ENCODE measurements at regions not wholly inside any gene's neighbourhood (a gene's known extent, or its start where the extent isn't known, plus 50 kb on each side); places are given as distances from the start of the nearest gene placed in this dataset.
A peak's percentile ranks its signal among the peaks of the same experiment; 100 is the strongest.

DNA sequence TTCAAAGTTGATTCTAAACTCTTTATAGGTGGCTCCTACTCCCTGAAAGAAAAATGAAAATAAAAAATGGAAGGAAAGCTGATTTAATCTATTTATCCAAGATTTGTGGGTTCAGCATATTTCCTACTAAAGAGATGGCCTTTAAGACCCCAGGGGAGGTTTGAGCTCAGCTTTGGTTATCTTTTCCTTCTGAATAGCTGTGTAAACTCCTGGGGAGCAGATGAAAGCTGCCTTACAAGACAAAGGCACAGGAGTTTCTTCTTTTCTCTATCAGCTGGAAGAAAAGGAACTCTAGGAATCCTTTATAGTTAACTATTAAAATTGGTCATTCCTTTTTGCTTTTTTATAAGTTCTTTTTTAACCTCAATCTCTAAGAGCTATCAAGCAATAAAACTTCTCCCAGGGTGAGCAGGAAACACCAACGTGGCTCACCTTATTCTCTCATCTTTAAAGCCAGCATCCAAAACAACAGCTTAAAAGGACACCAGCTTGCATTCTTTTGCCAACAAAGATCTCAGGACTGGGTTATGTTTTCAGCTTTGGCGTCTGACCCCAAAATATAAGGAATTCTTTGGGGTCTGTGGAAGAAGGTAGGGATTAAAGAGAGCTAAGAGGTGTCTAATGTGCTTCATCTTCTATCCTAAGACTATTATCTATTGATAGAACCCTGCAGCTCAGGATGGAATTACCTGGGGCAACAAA is 371.7 kb upstream of the KITLG start:
- intact Hi-C loops (cut with DNase I, micrococcal nuclease) = no loop called here
- DNase-seq = no peak
- peak; percentile 71 for ATAC-seq

DNA sequence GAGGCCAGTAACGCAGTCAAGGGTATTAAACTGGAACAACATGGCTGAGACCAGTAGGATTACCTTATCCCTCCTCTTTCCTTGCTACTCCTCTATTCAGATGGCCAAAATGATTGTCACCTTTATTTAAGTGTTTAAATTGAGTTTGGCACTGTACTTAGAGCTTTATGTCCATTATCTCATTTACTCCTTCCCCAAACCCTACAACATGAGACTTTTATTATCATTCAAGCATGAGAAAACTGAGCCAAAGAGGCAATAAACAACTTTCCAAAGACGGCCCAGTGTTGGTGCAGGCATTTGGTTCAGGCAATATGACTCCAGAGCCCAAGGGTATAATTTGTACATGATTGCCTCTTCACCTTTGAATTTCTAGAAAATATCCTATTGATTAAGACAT is 370.9 kb upstream of the KITLG start:
- ATAC-seq = peak; percentile 44
- no peak for DNase-seq
- intact Hi-C loops (cut with DNase I, micrococcal nuclease) = no loop called here

DNA sequence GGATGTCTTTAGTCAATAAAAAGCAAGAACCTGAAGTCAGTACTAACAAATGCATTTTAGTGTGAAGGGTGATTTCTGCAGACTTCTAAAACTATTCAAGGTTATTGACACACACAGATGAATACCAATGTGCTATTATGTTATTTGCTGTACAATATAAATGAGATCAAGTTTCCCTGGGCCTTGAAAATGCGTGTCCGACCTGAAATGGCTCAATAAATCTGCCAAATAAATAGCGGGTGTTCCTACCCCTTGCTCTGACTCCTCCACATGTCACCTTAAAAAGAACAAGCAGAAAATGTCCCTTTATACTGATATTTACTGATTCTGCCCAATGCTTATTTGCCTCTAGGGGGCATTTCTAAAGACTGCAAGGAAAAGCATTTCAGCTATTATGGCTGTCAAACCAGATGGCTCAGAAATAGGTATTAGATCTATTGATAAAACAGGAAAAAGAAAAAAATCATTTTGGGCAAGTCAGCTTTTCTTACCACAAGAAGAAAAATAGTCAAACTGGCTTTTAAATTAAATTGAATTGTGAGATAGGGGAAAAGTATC is 367.3 kb upstream of the KITLG start:
- DNase-seq = no peak
- intact Hi-C loops (cut with DNase I, micrococcal nuclease) = no loop called here
- ATAC-seq = no peak

- intact Hi-C loops (cut with DNase I, micrococcal nuclease) = no loop called here
- DNase-seq (no peak), ATAC-seq (no peak)
These were observed 366.2 kb upstream of the KITLG start for GRCh38 chr12:88946372-88946997.

DNA sequence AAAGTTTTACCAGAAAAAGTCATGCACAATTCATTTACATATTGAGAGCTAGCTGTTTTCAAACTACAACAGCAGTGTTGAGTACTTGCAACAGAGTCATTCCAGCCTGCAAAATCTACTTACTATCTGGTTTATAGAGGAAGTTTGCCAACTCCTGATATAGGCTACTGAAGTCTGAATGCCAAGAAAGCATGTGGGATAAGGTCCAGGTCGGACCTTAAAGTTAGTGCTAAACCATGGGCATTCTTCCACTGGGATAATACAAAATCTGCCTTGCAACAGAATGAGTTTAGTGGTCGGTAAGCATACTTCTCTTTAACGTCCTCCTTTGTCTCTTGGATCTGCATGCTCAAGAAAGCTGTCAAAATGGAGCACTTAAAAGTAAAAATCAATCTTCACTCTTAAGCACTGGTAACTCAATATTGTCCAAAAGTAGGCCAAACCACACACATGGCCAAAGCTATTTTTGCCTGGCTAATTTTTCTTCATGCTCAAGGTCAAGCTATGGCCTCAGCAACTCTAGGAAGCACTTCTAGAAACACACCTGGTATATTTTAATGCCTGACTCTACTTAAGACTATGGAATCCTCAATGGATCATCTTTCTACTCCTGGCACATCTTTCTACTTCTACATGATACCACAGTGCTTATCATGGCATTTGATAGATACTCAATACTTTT is 364.9 kb upstream of the KITLG start:
- intact Hi-C loops (cut with DNase I, micrococcal nuclease) = no loop called here
- DNase-seq (no peak), ATAC-seq (no peak)

DNA sequence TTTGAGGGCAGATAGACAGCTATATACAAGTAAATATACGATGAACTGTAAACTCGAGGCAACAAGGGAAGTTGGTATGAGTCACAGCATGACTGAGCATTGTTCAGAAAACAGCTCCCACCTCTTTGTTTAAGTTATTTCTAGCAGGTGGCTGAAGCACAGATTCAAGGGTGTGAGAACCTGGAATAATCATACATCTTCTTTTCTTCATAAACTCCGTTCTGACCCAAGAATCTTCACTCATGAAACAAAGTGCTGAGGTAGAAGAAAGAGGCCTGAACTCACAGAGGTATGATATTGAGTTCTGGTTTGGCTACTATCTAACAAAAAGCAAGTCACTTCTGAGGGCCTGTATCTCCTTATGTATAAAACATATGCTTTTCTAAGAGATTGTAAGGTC is 364.1 kb upstream of the KITLG start:
- no peak for DNase-seq
- ATAC-seq = peak; percentile 44
- intact Hi-C loops (cut with DNase I, micrococcal nuclease) = no loop called here

- DNase-seq (no peak), ATAC-seq (peak; percentile 85)
- intact Hi-C loops (cut with DNase I, micrococcal nuclease) = no loop called here
These were observed 360.6 kb upstream of the KITLG start for GRCh38 chr12:88940854-88941253.

GRCh38 chr12:88935856-88936255 is 355.6 kb upstream of the KITLG start:
- intact Hi-C loops (cut with DNase I, micrococcal nuclease) = no loop called here
- DNase-seq = no peak
- ATAC-seq = no peak

GRCh38 chr12:88934163-88934747 is 354.0 kb upstream of the KITLG start:
- no peak for DNase-seq
- intact Hi-C loops (cut with DNase I, micrococcal nuclease) = no loop called here
- ATAC-seq = no peak

DNA sequence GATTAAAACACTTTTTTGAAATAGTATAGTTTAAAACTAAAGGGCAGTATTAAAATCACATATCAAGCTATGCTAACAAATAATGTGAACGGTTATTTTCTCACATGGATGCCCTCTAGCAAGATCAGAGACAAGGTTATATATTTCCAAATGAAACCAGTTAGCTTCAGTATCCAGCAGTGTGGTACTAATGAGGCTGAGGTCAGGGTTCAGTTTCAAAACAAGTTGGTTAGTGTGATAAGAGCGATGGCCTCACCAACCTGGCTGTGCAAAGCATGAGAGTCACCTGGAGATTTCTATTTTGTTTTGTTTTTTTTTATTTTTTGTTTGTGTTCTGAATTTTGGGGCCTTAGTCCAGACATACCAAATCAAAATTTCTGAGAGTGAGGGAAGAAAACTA is 352.2 kb upstream of the KITLG start:
- ATAC-seq = peak; percentile 59
- DNase-seq = no peak
- intact Hi-C loops (cut with DNase I, micrococcal nuclease) = no loop called here

DNA sequence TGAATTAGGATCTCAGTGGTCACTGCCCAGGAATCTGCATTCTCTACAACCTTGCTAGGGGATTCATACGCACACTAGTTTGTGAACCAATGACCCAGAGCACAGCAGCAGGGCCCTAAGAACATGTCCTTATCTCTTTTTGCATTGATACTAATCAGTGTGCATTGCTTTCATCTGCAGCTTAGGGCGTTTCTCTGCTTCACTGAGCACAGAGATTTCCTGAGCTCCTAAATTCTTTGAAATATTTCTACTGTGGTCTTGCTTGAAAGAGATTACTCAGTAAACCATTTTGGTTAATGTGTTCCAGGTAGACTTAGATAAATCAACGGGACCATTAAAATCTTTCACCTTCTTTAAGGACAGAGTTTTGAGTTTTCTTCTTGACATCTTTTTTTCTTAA is 351.3 kb upstream of the KITLG start:
- ATAC-seq (no peak), DNase-seq (no peak)
- intact Hi-C loops (cut with DNase I, micrococcal nuclease) = no loop called here

DNA sequence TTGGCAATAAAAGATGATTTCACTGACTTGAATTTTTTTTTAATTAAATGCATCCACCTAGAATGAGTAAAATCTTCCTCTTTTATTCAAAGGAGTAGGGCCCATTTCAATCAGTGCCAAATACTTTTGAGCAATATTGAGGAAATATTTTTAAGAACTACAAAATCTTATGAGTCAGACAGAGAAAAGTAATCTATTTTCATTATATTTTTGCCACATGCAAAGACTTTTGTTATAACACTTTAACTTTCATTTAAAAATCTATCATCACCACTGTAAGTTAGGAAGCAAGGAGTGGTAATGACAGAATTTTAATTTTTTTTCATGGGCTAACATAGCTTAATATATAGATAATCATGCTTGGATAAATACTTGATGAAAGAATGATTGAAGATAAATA is 345.2 kb upstream of the KITLG start:
- DNase-seq = no peak
- no peak for ATAC-seq
- intact Hi-C loops (cut with DNase I, micrococcal nuclease) = no loop called here

DNA sequence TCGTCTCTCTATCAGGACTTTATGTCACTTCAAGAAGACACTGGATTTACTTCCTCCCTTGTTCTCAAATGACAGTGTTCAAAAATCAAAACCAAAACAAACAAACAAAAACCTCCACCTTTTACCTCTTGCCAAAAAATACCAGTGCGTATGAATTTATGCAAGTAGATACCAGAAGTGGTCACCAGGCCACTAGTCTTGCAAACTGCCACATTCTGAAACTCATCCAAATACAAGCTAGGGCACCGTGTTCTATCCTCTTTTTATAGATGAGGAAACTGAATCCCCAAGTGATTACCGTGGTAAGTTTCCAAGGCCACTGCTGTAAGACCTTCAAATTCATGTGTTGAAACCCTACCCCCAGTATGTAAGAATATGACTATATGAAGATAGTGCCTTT is 343.9 kb upstream of the KITLG start:
- DNase-seq (no peak), ATAC-seq (no peak)
- intact Hi-C loops (cut with DNase I, micrococcal nuclease) = no loop called here

- no peak for ATAC-seq
- intact Hi-C loops (cut with DNase I, micrococcal nuclease) = no loop called here
- no peak for DNase-seq
These were observed 343.4 kb upstream of the KITLG start for GRCh38 chr12:88923631-88924030.

DNA sequence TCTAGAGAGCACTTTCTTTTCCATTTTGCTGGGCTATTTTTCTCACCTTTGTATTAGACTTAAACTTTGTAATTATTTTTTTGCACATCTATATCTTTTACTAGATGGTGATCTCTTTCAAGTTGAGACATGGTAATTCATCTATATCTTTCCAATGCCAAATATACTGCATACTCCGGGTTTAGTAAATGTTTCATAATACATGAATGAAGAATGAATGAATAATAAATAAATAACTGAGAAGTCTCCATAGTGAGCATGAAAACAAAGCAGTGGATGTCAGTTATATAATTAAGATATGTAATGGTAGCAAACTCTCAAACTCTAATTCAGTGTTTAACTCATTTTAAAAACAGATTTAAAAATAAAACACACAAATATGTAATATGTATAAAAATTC is 342.5 kb upstream of the KITLG start:
- ATAC-seq = no peak

GRCh38 chr12:88921890-88922532 is 341.7 kb upstream of the KITLG start:
- no peak for ATAC-seq
- intact Hi-C loops (cut with DNase I, micrococcal nuclease) = no loop called here
- DNase-seq = no peak

More for the DNA sequence above, 342.5 kb upstream of the KITLG start:
- no peak for DNase-seq
- intact Hi-C loops (cut with DNase I, micrococcal nuclease) = no loop called here

- ATAC-seq = no peak
- intact Hi-C loops (cut with DNase I, micrococcal nuclease) = no loop called here
These were observed 341.2 kb upstream of the KITLG start for GRCh38 chr12:88921434-88921833.

DNA sequence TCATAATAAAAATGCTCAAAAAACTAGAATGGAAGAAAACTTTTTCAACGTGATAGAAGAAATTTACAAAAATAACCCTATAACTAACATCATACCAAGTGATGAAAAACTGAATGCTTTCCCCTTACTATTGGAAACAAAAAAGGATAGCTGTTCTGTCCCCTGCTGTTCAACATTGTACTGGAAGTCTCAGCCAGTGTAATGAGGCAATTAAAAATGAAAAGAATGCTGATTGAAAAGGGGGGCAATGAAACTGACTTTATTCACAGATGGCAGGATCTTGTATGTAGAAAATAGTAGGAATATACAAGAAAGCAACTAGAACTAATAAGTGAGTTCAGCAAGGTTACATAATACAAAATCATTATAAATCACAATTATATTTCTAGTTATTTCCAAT is 337.9 kb upstream of the KITLG start:
- ATAC-seq = no peak
- DNase-seq = no peak
- intact Hi-C loops (cut with DNase I, micrococcal nuclease) = no loop called here

More at GRCh38 chr12:88921434-88921833, 341.2 kb upstream of the KITLG start:
- DNase-seq = no peak

GRCh38 chr12:88914967-88915366 is 334.7 kb upstream of the KITLG start:
- intact Hi-C loops (cut with DNase I, micrococcal nuclease) = no loop called here
- ATAC-seq = no peak
- DNase-seq = no peak

Measured in left colon (tissue), 2 donors.